ENCODE measurements at regions not wholly inside any gene's neighbourhood (a gene's known extent, or its start where the extent isn't known, plus 50 kb on each side); places are given as distances from the start of the nearest gene placed in this dataset.

DNA sequence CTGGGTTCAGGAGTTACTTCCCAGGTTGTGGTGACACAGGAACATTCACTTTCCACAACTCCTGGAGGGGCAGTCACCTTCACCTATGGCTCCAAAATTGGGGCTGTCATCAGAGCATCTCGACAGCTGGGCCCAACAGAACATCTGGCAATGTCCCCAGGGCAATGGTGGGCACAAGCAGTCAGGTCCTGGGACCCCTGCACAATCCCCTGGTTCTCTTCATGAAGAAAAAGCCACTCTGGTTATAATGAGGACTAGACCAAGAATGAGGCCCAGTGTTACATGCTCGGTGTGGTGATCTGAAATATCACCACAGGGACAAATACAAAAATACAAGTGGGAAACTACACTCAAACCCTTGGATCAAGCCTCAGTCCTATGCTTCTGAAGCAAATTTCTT is 89.0 kb upstream of the VPREB1 start:
- H3K4me3 Mint-ChIP-seq: no peak overlapping the region
- no peak for DNase-seq
- H3K9me3 Mint-ChIP-seq: peaks cover 8% of the 10 kb centered on the region
- no peak overlapping the region for H3K27ac Mint-ChIP-seq
- H3K27me3 Mint-ChIP-seq (ENCODE audit: low read depth, poor library complexity): peaks cover 91% of the 10 kb centered on the region
- TF ChIP-seq, protein P1, sequence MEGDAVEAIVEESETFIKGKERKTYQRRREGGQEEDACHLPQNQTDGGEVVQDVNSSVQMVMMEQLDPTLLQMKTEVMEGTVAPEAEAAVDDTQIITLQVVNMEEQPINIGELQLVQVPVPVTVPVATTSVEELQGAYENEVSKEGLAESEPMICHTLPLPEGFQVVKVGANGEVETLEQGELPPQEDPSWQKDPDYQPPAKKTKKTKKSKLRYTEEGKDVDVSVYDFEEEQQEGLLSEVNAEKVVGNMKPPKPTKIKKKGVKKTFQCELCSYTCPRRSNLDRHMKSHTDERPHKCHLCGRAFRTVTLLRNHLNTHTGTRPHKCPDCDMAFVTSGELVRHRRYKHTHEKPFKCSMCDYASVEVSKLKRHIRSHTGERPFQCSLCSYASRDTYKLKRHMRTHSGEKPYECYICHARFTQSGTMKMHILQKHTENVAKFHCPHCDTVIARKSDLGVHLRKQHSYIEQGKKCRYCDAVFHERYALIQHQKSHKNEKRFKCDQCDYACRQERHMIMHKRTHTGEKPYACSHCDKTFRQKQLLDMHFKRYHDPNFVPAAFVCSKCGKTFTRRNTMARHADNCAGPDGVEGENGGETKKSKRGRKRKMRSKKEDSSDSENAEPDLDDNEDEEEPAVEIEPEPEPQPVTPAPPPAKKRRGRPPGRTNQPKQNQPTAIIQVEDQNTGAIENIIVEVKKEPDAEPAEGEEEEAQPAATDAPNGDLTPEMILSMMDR (IDR thresholded peaks at IDR 0.05): no peak
- H3K36me3 Mint-ChIP-seq (ENCODE audit: low read depth): no peaks in the 10 kb centered on the region
- H3K4me1 Mint-ChIP-seq: no peaks in the 10 kb centered on the region

DNA sequence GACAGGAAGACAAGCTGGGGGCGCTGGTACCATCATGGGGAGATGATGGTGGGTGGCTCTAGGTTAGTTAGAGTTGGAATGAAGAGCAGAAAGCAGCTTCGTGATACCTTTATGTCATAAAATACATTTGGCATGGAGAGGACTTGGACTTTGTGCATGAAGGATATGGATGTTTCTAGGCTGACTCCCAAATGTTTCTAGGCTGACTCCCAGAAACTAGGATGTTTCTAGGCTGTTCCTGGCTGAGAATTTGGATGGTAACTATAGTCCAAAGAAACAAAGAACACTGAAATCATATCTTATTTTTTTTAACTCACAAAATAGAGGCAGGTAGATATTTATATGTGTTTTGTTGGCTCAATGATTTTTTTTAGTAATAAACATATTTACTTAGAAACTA is 89.4 kb upstream of the VPREB1 start:
- H3K36me3 Mint-ChIP-seq (ENCODE audit: low read depth): no peaks in the 10 kb centered on the region
- DNase-seq: no peak
- peaks cover 95% of the 10 kb centered on the region for H3K27me3 Mint-ChIP-seq (ENCODE audit: low read depth, poor library complexity)
- H3K27ac Mint-ChIP-seq: no peak overlapping the region
- H3K4me1 Mint-ChIP-seq: no peaks in the 10 kb centered on the region
- TF ChIP-seq, protein P1 (IDR thresholded peaks at IDR 0.05): no peak
- peaks cover 8% of the 10 kb centered on the region for H3K9me3 Mint-ChIP-seq
- no peak overlapping the region for H3K4me3 Mint-ChIP-seq

DNA sequence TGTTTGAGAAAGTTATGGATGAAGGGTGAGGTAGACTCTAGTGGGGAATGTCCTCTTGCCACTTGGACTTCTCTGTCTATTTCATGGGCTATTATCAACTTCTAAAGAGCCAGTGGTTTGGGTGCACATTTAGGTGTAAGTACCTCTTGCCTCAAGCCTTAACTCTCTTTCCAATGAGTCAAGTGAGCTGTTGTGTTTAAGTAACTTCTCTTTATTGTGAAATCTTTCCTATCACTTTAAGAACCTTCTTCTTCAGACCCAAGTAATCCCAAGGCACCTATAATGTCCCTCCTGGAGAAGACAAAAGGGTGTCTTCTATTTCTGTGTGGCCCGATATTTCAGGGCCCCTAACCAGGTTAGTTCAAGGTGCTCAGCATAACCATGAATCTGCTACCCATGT is 90.5 kb upstream of the VPREB1 start:
- Mint-ChIP-seq H3K4me3 (no peak overlapping the region), H3K36me3 (ENCODE audit: low read depth) (no peaks in the 10 kb centered on the region), H3K4me1 (no peaks in the 10 kb centered on the region), H3K27me3 (ENCODE audit: low read depth, poor library complexity) (peaks cover 96% of the 10 kb centered on the region), H3K27ac (no peak overlapping the region), H3K9me3 (peaks cover 3% of the 10 kb centered on the region)
- DNase-seq: no peak
- TF ChIP-seq, protein P1 (IDR thresholded peaks at IDR 0.05): no peak

GRCh38 chr22:22151308-22151707 is 93.3 kb upstream of the VPREB1 start:
- Mint-ChIP-seq H3K4me3 (no peak overlapping the region), H3K27me3 (ENCODE audit: low read depth, poor library complexity) (peaks cover 98% of the 10 kb centered on the region), H3K9me3 (peaks cover 3% of the 10 kb centered on the region), H3K27ac (no peak overlapping the region), H3K36me3 (ENCODE audit: low read depth) (no peaks in the 10 kb centered on the region), H3K4me1 (no peaks in the 10 kb centered on the region)
- TF ChIP-seq, protein P1 (IDR thresholded peaks at IDR 0.05): no peak
- DNase-seq: no peak

DNA sequence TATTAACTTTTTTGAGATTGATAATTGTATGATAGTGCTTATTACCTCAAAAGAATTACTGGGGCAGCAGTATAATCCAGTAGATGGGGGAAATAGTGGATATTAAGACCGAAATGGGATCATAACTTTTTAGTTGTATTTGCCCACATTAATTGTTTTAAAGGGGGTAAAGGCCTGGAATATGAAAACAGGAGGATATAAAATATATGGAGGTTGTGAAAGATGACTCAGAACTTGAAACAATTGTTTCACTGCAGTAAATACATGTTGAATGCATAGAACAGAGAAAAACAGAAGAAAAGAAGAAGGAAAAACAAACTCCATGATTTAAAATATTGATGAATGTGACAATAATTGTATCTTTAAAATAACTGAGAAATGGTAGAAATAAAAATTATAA is 94.1 kb upstream of the VPREB1 start:
- Mint-ChIP-seq H3K27ac (no peak overlapping the region), H3K9me3 (peaks cover 3% of the 10 kb centered on the region), H3K4me1 (no peaks in the 10 kb centered on the region), H3K36me3 (ENCODE audit: low read depth) (no peaks in the 10 kb centered on the region), H3K4me3 (no peak overlapping the region), H3K27me3 (ENCODE audit: low read depth, poor library complexity) (peaks cover 94% of the 10 kb centered on the region)
- TF ChIP-seq, protein P1 (IDR thresholded peaks at IDR 0.05): no peak
- DNase-seq: no peak

DNA sequence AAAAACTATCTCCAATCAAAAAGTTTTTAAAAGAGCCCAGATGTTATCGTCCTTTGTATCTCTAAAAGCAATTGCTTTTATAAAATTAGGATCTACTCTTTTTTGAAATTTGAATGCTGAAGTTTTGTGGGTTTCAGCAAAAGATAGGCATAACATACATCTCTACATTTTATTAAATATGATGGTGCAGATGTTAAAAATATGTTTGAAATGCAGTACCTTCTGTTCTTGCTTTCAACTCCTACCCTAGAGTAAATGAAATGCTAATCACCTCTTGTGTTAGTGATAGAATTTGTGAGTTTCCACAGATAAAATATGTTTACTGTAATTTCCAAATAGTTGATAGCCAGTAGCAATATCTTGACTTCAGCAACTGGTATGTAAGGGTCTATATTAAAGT is 95.7 kb upstream of the VPREB1 start:
- no peak for DNase-seq
- Mint-ChIP-seq H3K27ac (no peak overlapping the region), H3K4me3 (no peak overlapping the region), H3K4me1 (no peaks in the 10 kb centered on the region), H3K27me3 (ENCODE audit: low read depth, poor library complexity) (peaks cover 90% of the 10 kb centered on the region), H3K9me3 (peaks cover 3% of the 10 kb centered on the region), H3K36me3 (ENCODE audit: low read depth) (no peaks in the 10 kb centered on the region)
- TF ChIP-seq, protein P1 (IDR thresholded peaks at IDR 0.05): no peak
